ENCODE measurements at regions not wholly inside any gene's neighbourhood (a gene's known extent, or its start where the extent isn't known, plus 50 kb on each side); places are given as distances from the start of the nearest gene placed in this dataset.

- Histone ChIP-seq H3K9ac (ENCODE audit: low read depth in 1 of 2, low read length in 2 of 2) (no peak overlapping the region), H3K36me3 (ENCODE audit: control insufficient read depth in 4 of 4, insufficient read depth in 3 of 4, low read depth in 1 of 4, low read length in 3 of 4) (no peaks in the 10 kb centered on the region), H3K27me3 (ENCODE audit: control insufficient read depth in 4 of 4, insufficient read depth in 4 of 4, low read length in 3 of 4) (no peaks in the 10 kb centered on the region), H3K4me1 (ENCODE audit: control insufficient read depth in 4 of 4, insufficient read depth in 4 of 4, low read length in 3 of 4) (no peaks in the 10 kb centered on the region), H3K4me3 (ENCODE audit: low read depth in 1 of 3, low read length in 3 of 3) (no peak overlapping the region), H3K27ac (ENCODE audit: low read depth in 1 of 2, low read length in 2 of 2) (no peak overlapping the region), H3K9me3 (ENCODE audit: control insufficient read depth in 4 of 4, low read length in 3 of 4) (no peaks in the 10 kb centered on the region)
- 58% methylated on average over 1 of the region's 1 CpG for WGBS
- TF ChIP-seq, protein P1, sequence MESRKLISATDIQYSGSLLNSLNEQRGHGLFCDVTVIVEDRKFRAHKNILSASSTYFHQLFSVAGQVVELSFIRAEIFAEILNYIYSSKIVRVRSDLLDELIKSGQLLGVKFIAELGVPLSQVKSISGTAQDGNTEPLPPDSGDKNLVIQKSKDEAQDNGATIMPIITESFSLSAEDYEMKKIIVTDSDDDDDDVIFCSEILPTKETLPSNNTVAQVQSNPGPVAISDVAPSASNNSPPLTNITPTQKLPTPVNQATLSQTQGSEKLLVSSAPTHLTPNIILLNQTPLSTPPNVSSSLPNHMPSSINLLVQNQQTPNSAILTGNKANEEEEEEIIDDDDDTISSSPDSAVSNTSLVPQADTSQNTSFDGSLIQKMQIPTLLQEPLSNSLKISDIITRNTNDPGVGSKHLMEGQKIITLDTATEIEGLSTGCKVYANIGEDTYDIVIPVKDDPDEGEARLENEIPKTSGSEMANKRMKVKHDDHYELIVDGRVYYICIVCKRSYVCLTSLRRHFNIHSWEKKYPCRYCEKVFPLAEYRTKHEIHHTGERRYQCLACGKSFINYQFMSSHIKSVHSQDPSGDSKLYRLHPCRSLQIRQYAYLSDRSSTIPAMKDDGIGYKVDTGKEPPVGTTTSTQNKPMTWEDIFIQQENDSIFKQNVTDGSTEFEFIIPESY (IDR thresholded peaks at IDR 0.05): no peak
- TF ChIP-seq HNF4G (IDR thresholded peaks at IDR 0.05): no peak
- no peak for TF ChIP-seq HNF4A (conservative IDR thresholded peaks at IDR 0.05)
- no peak for TF ChIP-seq JUND (IDR thresholded peaks at IDR 0.05)
- no peak for TF ChIP-seq RXRA (IDR thresholded peaks at IDR 0.05)
- no peak for TF ChIP-seq CTCF (IDR thresholded peaks at IDR 0.05; ENCODE audit: low read depth, low read length, missing input control)
- no peak for TF ChIP-seq SP1 (IDR thresholded peaks at IDR 0.05)
- no peak for TF ChIP-seq GABPA (IDR thresholded peaks at IDR 0.05 in 1 of 2, conservative IDR thresholded peaks at IDR 0.05 in 1 of 2)
- TF ChIP-seq, protein P2, sequence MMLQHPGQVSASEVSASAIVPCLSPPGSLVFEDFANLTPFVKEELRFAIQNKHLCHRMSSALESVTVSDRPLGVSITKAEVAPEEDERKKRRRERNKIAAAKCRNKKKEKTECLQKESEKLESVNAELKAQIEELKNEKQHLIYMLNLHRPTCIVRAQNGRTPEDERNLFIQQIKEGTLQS (IDR thresholded peaks at IDR 0.05): no peak
- TF ChIP-seq RAD21 (IDR thresholded peaks at IDR 0.05): no peak
- TF ChIP-seq FOXA1 (IDR thresholded peaks at IDR 0.05): no peak
- TF ChIP-seq, protein P3, sequence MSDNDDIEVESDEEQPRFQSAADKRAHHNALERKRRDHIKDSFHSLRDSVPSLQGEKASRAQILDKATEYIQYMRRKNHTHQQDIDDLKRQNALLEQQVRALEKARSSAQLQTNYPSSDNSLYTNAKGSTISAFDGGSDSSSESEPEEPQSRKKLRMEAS (IDR thresholded peaks at IDR 0.05): no peak
- no peak for TF ChIP-seq EGR1 (IDR thresholded peaks at IDR 0.05; ENCODE audit: low read depth in 2 of 2)
- DNase-seq (ENCODE audit: low spot score): no peak
Observed at GRCh38 chr1:106646816-106647215, 409.7 kb upstream of the PRMT6 start.

DNA sequence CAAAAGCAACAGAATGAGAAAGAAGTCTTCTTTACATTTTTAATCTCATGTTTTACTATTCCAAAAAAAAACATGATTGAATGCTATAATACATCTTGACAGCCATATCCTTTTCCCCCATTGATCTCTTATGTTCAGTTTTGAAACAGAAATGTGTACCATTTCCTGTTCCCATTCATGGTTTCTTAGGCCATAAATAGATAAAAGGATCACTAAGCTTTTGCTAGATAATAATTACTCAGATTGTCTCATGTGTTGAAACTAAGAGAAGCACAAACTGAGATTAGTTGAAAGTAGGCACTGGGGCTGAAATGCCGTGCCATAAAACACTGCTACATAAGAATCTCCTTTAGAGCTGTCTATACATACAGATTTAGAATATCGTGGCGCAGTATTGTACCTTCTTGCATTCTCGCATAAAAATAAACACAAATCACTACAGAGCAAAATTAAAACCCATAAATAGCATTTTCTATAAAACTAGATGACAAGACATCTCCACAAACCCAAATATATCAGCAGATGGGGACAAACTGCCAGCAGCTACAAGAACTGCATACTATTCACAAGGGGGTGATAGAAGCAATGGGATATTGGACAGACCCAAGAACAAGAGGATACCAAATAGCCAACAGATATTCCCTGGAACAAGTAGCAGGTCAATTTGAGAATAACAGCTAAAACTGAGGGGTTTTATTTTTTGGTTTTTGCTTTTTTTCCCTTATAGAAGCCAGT, 405.3 kb upstream of the PRMT6 start:
- Histone ChIP-seq H3K9ac (ENCODE audit: low read depth in 1 of 2, low read length in 2 of 2) (no peak overlapping the region), H3K27ac (ENCODE audit: low read depth in 1 of 2, low read length in 2 of 2) (no peak overlapping the region), H3K27me3 (ENCODE audit: control insufficient read depth in 4 of 4, insufficient read depth in 4 of 4, low read length in 3 of 4) (no peaks in the 10 kb centered on the region), H3K4me1 (ENCODE audit: control insufficient read depth in 4 of 4, insufficient read depth in 4 of 4, low read length in 3 of 4) (no peaks in the 10 kb centered on the region), H3K36me3 (ENCODE audit: control insufficient read depth in 4 of 4, insufficient read depth in 3 of 4, low read depth in 1 of 4, low read length in 3 of 4) (no peaks in the 10 kb centered on the region), H3K9me3 (ENCODE audit: control insufficient read depth in 4 of 4, low read length in 3 of 4) (peaks cover 0 to 1% (median 0%) of the 10 kb centered on the region in 4 donors), H3K4me3 (ENCODE audit: low read depth in 1 of 3, low read length in 3 of 3) (no peak overlapping the region)
- TF ChIP-seq, protein P1 (IDR thresholded peaks at IDR 0.05): no peak
- TF ChIP-seq HNF4A (conservative IDR thresholded peaks at IDR 0.05) (no peak), YY1 (IDR thresholded peaks at IDR 0.05) (no peak), CTCF (IDR thresholded peaks at IDR 0.05; ENCODE audit: low read depth, low read length, missing input control) (no peak)
- TF ChIP-seq, protein P3 (IDR thresholded peaks at IDR 0.05): no peak
- TF ChIP-seq, protein P4, sequence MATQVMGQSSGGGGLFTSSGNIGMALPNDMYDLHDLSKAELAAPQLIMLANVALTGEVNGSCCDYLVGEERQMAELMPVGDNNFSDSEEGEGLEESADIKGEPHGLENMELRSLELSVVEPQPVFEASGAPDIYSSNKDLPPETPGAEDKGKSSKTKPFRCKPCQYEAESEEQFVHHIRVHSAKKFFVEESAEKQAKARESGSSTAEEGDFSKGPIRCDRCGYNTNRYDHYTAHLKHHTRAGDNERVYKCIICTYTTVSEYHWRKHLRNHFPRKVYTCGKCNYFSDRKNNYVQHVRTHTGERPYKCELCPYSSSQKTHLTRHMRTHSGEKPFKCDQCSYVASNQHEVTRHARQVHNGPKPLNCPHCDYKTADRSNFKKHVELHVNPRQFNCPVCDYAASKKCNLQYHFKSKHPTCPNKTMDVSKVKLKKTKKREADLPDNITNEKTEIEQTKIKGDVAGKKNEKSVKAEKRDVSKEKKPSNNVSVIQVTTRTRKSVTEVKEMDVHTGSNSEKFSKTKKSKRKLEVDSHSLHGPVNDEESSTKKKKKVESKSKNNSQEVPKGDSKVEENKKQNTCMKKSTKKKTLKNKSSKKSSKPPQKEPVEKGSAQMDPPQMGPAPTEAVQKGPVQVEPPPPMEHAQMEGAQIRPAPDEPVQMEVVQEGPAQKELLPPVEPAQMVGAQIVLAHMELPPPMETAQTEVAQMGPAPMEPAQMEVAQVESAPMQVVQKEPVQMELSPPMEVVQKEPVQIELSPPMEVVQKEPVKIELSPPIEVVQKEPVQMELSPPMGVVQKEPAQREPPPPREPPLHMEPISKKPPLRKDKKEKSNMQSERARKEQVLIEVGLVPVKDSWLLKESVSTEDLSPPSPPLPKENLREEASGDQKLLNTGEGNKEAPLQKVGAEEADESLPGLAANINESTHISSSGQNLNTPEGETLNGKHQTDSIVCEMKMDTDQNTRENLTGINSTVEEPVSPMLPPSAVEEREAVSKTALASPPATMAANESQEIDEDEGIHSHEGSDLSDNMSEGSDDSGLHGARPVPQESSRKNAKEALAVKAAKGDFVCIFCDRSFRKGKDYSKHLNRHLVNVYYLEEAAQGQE (IDR thresholded peaks at IDR 0.05): no peak
- 74% methylated on average over 4 of the region's 4 CpGs for WGBS
- no peak for DNase-seq (ENCODE audit: low spot score)

All from liver (tissue), 8 donors.